ENCODE measurements at regions not wholly inside any gene's neighbourhood (a gene's known extent, or its start where the extent isn't known, plus 50 kb on each side); places are given as distances from the start of the nearest gene placed in this dataset.

DNA sequence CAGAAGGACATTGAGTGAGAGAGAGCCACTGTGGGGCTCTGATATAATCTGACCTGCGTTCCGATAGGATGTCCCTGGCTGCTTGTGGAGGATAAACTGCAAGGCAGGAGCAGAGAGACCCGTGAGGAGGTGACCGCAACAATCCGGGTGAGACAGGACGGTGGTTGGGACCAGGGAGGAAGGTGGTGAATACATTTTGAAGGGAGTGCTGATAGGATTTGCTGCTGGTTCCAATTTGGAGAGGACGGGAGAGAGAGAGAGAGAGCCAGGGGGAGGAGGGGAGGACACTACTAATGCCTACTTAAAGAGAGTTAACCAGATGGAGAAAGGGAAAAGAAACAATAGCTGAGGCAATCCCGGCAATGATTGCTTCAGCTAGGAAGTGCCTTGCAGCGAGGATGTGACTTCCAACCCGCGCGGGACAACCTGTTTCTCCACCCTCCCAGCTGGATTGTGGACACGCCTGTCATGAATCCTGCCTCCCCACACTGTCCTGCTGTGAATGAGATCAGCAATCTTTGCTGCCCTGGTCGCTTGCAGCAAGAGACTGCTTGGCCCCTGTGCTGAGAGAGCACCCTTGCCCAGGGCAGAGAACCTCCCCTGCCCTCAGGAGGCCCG is 199.0 kb upstream of the KCNG1 start:
- in situ Hi-C loops (cut with MboI; ENCODE audit: low sequenced_read_pairs), result no loop called here

DNA sequence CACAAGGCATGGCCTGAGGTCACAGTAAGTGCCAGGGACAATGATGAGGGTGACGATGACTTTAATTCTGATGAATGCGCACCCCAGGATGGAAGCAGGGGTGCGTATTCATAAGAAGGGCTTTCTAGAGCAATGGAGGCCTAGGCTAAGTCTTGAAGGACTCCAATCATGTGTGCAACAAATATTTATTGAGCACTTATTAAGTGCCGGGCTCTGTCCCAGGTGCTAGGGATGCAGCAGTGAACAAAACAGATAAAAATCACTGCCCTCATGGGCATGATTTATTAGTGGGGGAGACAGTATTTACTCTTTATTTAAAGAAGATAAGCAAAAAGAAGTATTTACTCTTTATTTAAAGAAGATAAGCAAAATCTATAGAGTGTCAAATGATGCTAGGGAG is 198.2 kb upstream of the KCNG1 start:
- in situ Hi-C loops (cut with MboI; ENCODE audit: low sequenced_read_pairs), result no loop called here

DNA sequence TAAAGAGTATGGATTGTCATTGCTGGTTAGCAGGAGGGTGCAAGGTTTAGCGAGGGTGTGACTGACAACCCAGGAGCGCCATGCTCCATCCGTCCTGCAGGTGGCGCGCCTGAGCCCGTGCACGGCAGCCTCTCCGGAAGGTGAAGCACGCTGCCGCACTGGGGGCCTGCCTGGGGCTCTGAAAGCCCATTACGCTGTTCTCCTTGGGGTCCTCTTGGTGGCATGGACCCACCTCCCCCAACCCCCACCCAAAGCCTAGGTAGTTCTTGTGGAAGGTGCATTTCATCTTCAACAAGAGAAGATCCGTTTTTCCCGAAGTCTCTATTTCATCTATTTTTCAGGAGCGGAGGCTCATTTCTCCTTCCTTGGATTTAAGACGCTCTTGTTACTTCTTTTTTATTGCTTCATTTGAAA is 197.4 kb upstream of the KCNG1 start:
- in situ Hi-C loops (cut with MboI; ENCODE audit: low sequenced_read_pairs), result no loop called here

DNA sequence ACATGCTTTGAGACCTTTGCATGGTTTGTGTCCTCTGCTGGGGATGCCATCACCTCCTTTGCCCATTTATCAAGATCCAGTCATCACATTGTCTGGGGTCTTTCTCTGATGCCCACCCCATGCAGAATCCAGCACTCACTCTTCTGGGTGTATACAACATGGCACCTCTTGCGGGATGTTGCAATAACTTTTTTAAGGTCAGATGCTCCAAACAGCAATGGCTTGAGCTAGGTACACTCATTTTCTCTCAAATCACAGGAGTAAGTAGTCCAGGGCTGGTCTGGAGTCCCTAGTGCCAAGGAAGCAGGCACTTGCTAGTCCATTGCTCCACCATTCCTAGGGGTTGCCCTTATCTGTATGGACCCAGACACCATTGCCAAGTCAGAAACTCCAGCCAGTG is 196.6 kb upstream of the KCNG1 start:
- in situ Hi-C loops (cut with MboI; ENCODE audit: low sequenced_read_pairs), result no loop called here

DNA sequence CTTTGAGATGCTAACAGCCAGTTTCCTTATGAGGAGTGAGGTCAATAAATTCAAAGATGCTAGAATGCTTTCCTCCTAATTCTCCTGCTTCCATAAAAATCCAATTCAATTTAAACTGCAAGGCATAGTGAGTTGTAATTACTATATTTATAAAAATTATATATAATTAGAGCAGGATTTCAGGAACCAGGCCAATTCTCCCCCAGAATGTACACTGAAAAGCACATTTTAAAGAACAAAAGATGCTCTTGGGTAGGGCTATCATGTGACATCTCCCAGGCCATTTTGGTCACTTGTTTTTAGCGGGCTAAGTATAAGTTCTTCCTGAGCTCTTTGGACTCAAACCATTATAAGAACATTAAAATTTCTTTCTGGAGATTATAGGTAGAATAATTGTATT is 195.7 kb upstream of the KCNG1 start:
- in situ Hi-C loops (cut with MboI; ENCODE audit: low sequenced_read_pairs), result no loop called here

DNA sequence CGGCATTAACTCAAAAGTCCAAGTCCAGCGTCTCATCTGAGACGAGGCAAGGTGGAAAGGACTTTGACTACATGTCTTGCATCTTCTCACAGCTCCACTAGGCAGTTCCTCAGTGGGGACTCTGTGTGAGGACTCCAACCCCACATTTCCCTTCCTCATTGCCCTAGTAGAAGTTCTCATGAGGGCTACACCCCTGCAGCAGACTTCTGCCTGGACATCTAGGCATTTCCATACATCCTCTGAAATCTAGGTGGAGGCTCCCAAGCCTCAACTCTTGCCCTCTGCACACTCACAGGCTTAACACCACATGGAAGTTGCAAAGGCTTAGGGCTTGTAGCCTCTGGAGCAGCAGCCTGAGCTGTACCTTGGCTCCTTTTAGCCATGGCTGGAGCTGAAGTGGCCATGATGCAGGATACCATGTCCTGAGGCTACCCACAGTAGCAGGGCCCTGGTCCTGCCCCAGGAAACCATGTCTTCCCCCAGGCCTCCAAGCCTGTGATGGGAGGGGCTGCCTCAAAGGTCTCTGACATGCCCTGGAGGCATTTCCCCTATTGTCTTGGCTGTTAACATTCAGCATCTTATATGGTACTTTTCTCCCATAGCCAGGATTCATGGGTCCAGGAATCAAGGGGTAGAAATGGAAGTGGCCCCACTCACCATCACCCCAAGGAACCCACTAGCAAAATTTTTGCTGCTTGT is 194.6 kb upstream of the KCNG1 start:
- in situ Hi-C loops (cut with MboI; ENCODE audit: low sequenced_read_pairs), result no loop called here

DNA sequence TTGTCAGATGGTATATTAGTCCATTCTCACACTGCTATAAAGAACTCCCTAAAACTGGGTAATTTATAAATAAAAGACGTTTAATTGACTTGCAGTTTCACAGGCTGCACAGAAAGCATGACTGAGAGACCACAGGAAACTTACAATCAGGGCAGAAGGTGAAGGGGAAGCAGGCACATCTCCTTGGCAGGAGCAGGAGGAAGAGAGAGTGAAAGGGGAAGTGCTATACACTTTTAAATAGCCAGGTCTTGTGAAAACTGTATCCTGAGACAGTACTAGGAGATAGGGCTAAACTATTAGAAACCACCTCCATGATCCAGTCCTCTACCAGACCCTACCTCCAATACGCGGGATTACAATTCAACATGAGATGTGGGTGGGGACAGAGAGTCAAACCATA is 193.9 kb upstream of the KCNG1 start:
- in situ Hi-C loops (cut with MboI; ENCODE audit: low sequenced_read_pairs), result no loop called here

DNA sequence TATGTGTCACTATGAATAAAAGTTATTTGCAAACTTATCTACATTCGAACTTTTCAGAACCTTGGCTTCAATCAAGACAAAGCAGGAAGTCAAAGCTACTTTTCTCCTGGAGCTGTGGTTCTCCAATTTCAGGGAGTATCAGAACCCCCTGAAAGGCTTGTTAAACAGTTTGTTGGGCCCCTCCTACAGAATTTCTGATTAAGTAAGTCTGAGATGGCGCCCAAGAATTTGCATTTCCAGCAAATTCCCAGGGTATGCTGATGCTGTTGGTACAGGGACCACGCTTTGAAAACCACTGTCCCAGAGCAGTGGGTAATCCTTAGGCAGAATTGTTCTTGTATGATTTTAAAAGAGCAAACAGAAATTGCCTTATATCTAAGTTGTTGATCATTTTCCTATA is 189.9 kb upstream of the KCNG1 start:
- in situ Hi-C loops (cut with MboI; ENCODE audit: low sequenced_read_pairs), result no loop called here

DNA sequence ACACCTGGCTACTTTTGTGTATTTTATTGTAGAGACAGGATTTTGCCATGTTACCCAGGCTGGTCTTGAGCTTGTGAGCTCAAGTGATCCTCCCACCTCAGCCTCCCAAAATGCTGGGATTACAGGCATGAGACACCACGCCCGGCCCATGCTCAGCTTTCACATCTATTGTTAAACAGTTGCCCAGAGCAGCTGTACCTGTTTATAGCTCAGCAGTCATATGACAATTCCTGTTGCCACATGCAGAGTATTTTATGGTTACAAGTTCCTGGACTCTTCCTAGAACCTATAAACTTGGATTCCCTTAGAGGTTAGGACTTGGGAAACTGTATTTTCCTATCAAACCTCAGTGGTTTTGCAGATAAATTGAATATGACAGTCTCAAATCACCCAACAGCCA is 188.3 kb upstream of the KCNG1 start:
- in situ Hi-C loops (cut with MboI; ENCODE audit: low sequenced_read_pairs), result no loop called here

DNA sequence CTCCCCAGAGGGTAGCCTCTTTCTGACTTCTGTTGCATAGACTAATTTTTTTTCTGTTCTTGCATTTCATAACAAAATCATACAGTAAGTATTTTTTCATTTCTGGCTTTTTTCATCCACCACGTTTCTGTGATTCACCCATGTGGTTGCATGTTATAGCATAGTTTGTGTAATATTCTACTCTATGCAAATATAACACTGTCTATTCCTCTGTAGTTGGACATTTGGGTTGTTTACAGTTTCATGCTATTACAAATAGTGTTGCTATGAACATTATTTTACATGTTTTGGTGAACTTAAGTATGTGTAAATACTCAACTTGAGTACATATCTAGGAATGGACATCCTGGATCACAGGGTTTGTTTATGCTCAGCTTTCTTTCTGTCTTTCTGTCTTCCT is 187.2 kb upstream of the KCNG1 start:
- in situ Hi-C loops (cut with MboI; ENCODE audit: low sequenced_read_pairs), result no loop called here

DNA sequence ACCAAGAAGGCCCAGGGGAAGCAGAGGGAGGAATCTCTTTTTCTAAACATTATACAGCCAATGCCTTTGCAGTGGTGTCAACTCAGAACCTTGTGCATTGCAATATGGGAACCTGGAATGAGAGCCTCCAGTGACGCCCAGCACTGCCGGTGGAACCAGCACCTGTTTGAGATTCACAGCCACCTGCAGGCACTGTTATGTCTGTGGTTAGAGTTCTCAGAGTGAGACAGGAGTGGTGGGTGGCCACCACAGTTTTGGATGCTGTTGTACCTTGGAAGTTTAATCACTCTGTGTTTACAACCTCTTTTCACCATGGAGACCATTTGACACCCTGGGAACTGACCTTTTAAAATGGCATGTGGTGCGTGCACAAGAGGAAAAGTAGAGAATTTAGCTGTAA is 185.3 kb upstream of the KCNG1 start:
- in situ Hi-C loops (cut with MboI; ENCODE audit: low sequenced_read_pairs), result no loop called here

DNA sequence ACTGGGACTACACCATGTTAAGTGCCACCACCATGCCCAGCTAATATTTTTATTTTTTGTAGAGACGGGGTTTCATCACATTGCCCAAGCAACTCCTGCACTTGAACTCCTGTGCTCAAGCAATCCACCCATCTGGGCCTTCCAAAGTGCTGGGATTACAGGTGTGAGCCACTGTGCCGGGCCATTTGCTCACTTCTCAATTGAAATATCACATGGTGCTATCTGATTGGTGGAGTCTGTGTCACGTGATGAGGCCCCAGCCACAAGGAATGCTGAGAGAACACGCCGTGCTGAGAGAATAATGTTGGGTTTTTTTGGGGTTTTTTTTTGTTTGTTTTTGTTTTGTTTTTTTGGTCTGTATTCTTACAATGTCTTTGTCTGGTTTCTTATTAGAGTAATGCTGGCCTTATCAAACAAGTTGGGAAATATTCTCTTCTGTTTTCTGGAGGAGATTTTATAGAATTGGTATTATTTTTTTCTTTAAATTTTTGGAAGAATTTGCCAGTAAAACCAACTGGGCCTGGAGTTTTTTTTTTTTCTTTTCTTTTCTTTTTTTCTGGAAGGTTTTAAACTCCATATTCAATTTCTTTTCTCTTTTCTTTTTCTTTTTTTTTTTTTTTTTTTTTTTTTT is 183.2 kb upstream of the KCNG1 start:
- in situ Hi-C loops (cut with MboI; ENCODE audit: low sequenced_read_pairs), result no loop called here

DNA sequence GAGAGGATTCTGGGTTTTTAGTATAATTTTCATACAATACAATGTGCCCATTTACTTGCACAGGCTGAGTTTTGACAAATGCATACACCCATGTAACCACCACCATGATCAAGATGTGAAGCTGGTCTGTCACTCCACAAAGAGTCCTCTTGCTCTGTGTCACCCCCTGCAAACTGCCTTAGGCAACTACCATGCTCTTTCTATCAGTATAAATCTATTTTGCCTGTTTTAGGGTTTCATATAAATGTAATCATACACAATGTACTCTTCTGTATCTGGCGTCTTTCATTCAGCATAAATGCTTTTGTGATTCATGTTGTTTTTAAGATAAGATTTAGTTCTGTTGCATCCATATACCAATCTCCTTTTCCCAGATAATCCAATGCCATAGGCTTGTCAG is 181.9 kb upstream of the KCNG1 start:
- in situ Hi-C loops (cut with MboI; ENCODE audit: low sequenced_read_pairs), result no loop called here

DNA sequence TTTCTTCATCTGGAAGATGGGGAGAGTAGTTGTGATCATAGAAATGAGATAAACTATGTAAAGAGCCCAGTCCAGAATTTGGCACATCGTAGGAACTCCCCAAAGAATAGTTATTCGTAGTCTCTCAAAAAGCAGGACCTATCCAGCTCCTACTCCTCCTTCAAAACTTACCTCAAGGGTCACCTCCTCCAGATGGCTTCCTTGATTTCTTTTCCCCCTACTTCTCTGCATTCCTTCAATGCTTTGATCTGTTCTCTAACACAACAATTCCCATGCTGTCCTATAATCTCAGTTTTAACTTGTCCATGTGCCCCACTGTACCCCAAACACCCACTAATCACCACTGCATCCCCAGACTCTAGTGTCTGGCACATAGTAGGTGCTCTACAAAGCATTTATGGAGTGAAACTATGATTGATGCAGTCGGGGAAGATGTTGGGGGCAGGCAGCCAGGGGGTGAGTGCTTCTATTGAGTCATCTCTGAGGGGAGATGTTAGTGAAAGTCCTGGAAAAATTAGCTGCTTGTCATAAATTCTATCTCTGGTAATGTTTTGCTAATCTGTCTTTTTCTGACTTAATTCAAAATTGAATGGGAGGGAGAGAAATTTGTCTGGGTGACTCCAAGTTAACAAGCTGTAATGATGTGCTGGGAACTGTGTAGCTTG is 181.3 kb upstream of the KCNG1 start:
- in situ Hi-C loops (cut with MboI; ENCODE audit: low sequenced_read_pairs), result no loop called here

DNA sequence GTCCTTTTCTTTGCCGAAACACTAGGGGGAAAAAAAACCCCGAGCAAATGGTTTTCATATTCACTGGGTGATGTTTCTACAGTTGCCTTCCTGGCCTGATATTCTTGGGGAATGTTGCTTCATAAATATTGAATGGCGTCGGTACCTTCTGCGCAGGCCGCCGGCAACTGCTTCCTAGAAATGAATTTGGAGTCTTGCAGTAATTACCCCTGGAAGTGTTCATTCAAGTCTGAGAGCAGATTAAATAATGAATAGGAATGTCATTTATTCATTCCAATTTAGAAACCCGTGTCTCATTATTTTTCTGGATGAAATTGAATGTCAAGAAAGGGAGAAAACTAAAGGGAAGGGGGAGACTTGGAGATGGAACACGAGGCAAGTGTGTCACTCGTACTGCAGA is 179.4 kb upstream of the KCNG1 start:
- in situ Hi-C loops (cut with MboI; ENCODE audit: low sequenced_read_pairs), result no loop called here

DNA sequence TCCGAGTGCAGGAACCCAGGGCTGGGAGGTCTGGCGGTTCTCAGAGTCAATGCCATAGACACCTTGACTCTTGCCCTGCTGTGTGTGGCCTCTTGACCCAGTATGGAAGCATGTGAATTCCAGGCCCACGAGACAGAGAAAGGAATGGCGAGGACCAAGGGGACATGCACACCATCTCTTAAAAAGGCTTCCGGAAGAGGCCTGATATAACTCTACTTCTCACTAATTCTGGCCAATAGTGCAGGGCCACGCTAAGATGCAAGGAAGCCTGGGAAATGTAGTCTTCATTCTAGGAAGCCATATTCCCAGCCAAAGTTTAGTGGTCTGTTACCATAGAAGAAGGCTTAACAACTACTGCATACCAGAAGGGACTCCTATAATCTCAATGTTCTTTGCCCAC is 177.0 kb upstream of the KCNG1 start:
- in situ Hi-C loops (cut with MboI; ENCODE audit: low sequenced_read_pairs), result no loop called here

DNA sequence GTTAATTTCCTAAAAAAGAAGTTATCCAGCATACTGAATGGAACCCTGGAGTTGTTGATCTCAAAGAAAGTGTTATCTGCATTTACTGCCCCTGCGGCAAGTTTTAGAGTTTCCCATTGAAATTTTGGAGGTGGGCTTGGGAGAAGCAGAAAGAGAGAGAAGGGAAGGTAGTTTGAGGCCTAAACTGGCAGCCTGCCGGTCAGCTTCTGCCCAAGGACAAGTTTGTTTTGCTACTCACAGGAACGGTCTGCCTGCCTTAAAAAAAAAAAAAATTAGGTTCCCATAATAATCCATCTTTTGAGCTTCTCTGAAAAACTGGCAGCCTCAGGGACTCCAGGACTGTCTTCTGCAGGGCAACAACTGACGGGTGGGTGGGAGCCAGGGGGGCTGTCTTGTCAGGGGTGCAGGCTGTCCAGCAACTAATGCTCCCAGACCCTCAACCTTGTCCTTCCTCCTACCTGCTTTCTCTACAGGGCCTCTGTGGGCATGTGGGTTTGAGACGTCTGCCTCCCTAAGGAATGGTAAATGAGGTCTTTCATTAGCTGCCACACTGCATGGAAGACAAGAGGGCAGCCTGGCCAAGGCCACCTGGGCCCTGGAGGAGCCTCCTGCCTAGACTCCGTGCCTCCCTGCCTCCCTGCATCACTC is 176.1 kb upstream of the KCNG1 start:
- in situ Hi-C loops (cut with MboI; ENCODE audit: low sequenced_read_pairs), result no loop called here

DNA sequence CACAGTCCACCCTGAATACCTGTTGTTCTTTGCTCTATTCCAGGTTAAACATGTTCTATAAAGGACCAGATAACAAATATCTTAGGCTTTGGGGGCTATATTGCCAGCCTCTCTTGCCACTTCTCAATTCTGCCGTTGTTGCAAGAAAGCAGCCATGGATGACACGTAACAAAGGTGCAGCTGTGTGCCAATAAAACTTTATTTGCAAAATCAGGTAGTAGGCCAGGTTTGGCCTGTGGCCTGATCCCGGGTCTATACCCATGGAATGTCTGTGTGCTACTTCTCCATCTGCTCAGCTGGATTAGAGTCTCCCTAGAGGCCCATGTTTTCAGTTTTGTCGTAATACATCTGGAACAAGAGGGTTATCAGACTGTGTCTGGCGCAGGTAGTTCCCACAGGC is 175.3 kb upstream of the KCNG1 start:
- in situ Hi-C loops (cut with MboI; ENCODE audit: low sequenced_read_pairs), result no loop called here

DNA sequence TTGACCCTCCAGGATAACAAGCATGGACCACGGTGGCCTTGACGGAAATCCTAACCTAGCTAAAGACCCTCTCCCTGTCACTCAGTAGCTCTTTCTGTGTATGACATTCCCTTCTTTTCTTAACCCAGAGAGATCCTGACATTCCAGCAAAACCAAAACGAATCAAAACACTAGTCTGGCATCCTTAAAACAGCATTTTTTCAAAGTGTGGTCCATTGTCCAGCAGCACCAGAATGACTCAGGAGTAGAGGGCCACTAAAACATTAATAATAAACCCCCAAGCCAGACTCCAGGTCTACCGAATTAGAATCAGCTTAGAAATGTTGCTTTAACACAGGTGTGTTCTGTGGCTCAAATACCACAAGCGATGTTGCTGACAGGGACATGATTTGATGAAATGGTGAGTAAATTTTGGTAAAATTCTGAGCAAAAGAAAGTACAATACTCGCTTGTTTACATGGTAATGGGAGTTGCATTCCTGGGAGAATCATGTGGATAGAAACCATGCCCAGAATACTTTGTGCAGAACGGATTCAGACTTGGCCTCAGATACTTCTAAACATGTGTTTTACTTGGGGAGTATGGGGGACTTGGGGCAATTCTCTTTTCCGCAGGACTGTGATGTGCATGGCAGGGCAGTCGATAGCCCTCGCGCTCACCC is 174.2 kb upstream of the KCNG1 start:
- in situ Hi-C loops (cut with MboI; ENCODE audit: low sequenced_read_pairs), result no loop called here

DNA sequence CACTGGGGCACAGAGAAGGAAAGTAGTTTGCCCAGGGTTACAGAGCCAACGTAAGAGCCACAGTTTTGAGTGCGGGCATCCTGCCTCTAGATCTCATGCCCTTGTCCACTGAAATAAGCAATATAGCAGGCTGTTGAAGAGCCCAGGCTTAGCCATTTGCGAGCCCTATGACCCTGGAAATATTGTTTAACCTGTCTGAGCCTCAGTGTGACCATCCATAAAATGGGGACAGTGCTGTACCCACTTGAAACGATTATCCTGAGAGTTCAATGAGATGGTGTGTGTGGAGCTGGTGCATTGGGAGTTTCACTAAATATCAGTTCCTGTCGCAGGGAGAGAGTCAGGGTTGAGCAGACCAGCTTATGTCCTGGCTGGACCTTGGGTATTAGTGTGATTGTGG is 173.1 kb upstream of the KCNG1 start:
- in situ Hi-C loops (cut with MboI; ENCODE audit: low sequenced_read_pairs), result no loop called here

DNA sequence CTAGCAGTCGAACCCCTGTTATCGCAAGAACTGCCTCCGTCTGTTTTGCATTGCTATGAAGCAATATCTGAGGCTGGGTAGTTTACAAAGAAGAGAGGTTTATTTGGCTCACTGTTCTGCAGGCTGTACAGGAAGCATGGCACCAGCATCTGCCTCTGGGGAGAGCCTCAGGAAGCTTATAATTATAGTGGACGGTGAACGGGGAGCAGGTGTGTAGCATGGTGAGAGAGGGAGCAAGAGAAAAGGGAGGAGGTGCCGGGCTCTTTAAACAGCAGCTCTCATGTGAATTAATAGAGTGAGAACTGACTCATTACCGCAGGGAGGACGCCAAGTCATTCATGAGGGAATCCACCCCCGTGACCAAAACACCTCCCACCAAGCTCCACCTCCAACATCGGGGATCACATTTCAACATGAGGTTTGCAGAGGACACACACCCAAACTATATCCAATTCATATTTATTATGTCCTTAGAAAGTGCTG is 172.6 kb upstream of the KCNG1 start:
- in situ Hi-C loops (cut with MboI; ENCODE audit: low sequenced_read_pairs), result no loop called here

Measured in HL-60/S4 treated with retinoic acid at 250 ng/mL for 4 days and 3 days (cell line).